ENCODE measurements at regions not wholly inside any gene's neighbourhood (a gene's known extent, or its start where the extent isn't known, plus 50 kb on each side); places are given as distances from the start of the nearest gene placed in this dataset.

- no peak for ATAC-seq
- no peak overlapping the region for H3K27ac Mint-ChIP-seq
- no peaks in the 10 kb centered on the region for H3K9me3 Mint-ChIP-seq
Observed at GRCh38 chr13:105278943-105279381, 1256.5 kb downstream of the EFNB2 start.

GRCh38 chr13:105276571-105276970 is 1258.9 kb downstream of the EFNB2 start:
- ATAC-seq (no peak), DNase-seq (ENCODE audit: low spot score in 2 of 2) (no peak)
- H3K36me3 Mint-ChIP-seq, result no peaks in the 10 kb centered on the region
- peaks cover 0 to 4% of the 10 kb centered on the region in 2 donors for H3K9me3 Mint-ChIP-seq
- no peak overlapping the region for H3K27ac Mint-ChIP-seq

More at GRCh38 chr13:105278943-105279381, 1256.5 kb downstream of the EFNB2 start:
- DNase-seq (ENCODE audit: low spot score in 2 of 2), result no peak
- no peaks in the 10 kb centered on the region for H3K36me3 Mint-ChIP-seq

- ATAC-seq, result no peak
- no peak overlapping the region for H3K27ac Mint-ChIP-seq
Observed at GRCh38 chr13:105273665-105274222, 1261.7 kb downstream of the EFNB2 start.

GRCh38 chr13:105272660-105273631 is 1262.5 kb downstream of the EFNB2 start:
- DNase-seq (ENCODE audit: low spot score in 2 of 2) (no peak), ATAC-seq (no peak)
- H3K9me3 Mint-ChIP-seq, result peaks cover 0 to 4% of the 10 kb centered on the region in 2 donors
- no peaks in the 10 kb centered on the region for H3K36me3 Mint-ChIP-seq
- H3K27ac Mint-ChIP-seq, result no peak overlapping the region

More at GRCh38 chr13:105273665-105274222, 1261.7 kb downstream of the EFNB2 start:
- DNase-seq (ENCODE audit: low spot score in 2 of 2), result no peak
- H3K9me3 Mint-ChIP-seq, result peaks cover 0 to 4% of the 10 kb centered on the region in 2 donors
- no peaks in the 10 kb centered on the region for H3K36me3 Mint-ChIP-seq

GRCh38 chr13:105266615-105267014 is 1268.8 kb downstream of the EFNB2 start:
- Mint-ChIP-seq H3K36me3 (no peaks in the 10 kb centered on the region), H3K9me3 (no peaks in the 10 kb centered on the region), H3K27ac (no peak overlapping the region)
- ATAC-seq (no peak), DNase-seq (ENCODE audit: low spot score in 2 of 2) (no peak)

GRCh38 chr13:105262579-105262978 is 1272.9 kb downstream of the EFNB2 start:
- Mint-ChIP-seq H3K27ac (no peak overlapping the region), H3K36me3 (no peaks in the 10 kb centered on the region), H3K9me3 (no peaks in the 10 kb centered on the region)
- DNase-seq (ENCODE audit: low spot score in 2 of 2) (no peak), ATAC-seq (no peak)

GRCh38 chr13:105259426-105259825 is 1276.0 kb downstream of the EFNB2 start:
- DNase-seq (ENCODE audit: low spot score in 2 of 2) (no peak), ATAC-seq (no peak)
- no peak overlapping the region for H3K27ac Mint-ChIP-seq
- no peaks in the 10 kb centered on the region for H3K36me3 Mint-ChIP-seq
- no peaks in the 10 kb centered on the region for H3K9me3 Mint-ChIP-seq

- ATAC-seq, result no peak
- Mint-ChIP-seq H3K9me3 (no peaks in the 10 kb centered on the region), H3K27ac (no peak overlapping the region), H3K36me3 (no peaks in the 10 kb centered on the region)
- no peak for DNase-seq (ENCODE audit: low spot score in 2 of 2)
Observed at GRCh38 chr13:105255472-105255871, 1280.0 kb downstream of the EFNB2 start.

GRCh38 chr13:105251293-105251692 is 1284.2 kb downstream of the EFNB2 start:
- ATAC-seq, result no peak
- DNase-seq (ENCODE audit: low spot score in 2 of 2), result no peak
- Mint-ChIP-seq H3K36me3 (no peaks in the 10 kb centered on the region), H3K27ac (no peak overlapping the region), H3K9me3 (no peaks in the 10 kb centered on the region)

GRCh38 chr13:105247830-105248229 is 1287.6 kb downstream of the EFNB2 start:
- Mint-ChIP-seq H3K36me3 (no peaks in the 10 kb centered on the region), H3K9me3 (no peaks in the 10 kb centered on the region)

GRCh38 chr13:105240371-105240770 is 1295.1 kb downstream of the EFNB2 start:
- no peaks in the 10 kb centered on the region for H3K36me3 Mint-ChIP-seq
- H3K9me3 Mint-ChIP-seq, result peaks cover 0 to 3% of the 10 kb centered on the region in 2 donors
- H3K27ac Mint-ChIP-seq, result no peak overlapping the region
- DNase-seq (ENCODE audit: low spot score in 2 of 2), result no peak
- ATAC-seq, result no peak

More at GRCh38 chr13:105247830-105248229, 1287.6 kb downstream of the EFNB2 start:
- DNase-seq (ENCODE audit: low spot score in 2 of 2) (no peak), ATAC-seq (no peak)
- H3K27ac Mint-ChIP-seq, result no peak overlapping the region

GRCh38 chr13:105232439-105232838 is 1303.0 kb downstream of the EFNB2 start:
- Mint-ChIP-seq H3K36me3 (no peaks in the 10 kb centered on the region), H3K27ac (no peak overlapping the region), H3K9me3 (peaks cover 0 to 3% of the 10 kb centered on the region in 2 donors)
- DNase-seq (ENCODE audit: low spot score in 2 of 2) (no peak), ATAC-seq (no peak)

GRCh38 chr13:105232006-105232405 is 1303.5 kb downstream of the EFNB2 start:
- DNase-seq (ENCODE audit: low spot score in 2 of 2) (no peak), ATAC-seq (no peak)
- peaks cover 0 to 2% of the 10 kb centered on the region in 2 donors for H3K9me3 Mint-ChIP-seq
- no peaks in the 10 kb centered on the region for H3K36me3 Mint-ChIP-seq
- no peak overlapping the region for H3K27ac Mint-ChIP-seq

GRCh38 chr13:105231579-105231978 is 1303.9 kb downstream of the EFNB2 start:
- ATAC-seq (no peak), DNase-seq (ENCODE audit: low spot score in 2 of 2) (no peak)
- H3K27ac Mint-ChIP-seq, result no peak overlapping the region
- no peaks in the 10 kb centered on the region for H3K9me3 Mint-ChIP-seq
- no peaks in the 10 kb centered on the region for H3K36me3 Mint-ChIP-seq

GRCh38 chr13:105220881-105221280 is 1314.6 kb downstream of the EFNB2 start:
- ATAC-seq, result no peak
- DNase-seq (ENCODE audit: low spot score in 2 of 2), result no peak
- no peaks in the 10 kb centered on the region for H3K9me3 Mint-ChIP-seq
- H3K27ac Mint-ChIP-seq, result no peak overlapping the region
- H3K36me3 Mint-ChIP-seq, result no peaks in the 10 kb centered on the region

GRCh38 chr13:105220063-105220462 is 1315.4 kb downstream of the EFNB2 start:
- no peaks in the 10 kb centered on the region for H3K9me3 Mint-ChIP-seq
- ATAC-seq (no peak), DNase-seq (ENCODE audit: low spot score in 2 of 2) (no peak)
- H3K36me3 Mint-ChIP-seq, result no peaks in the 10 kb centered on the region
- no peak overlapping the region for H3K27ac Mint-ChIP-seq

- DNase-seq (ENCODE audit: low spot score in 2 of 2) (no peak), ATAC-seq (no peak)
- Mint-ChIP-seq H3K36me3 (no peaks in the 10 kb centered on the region), H3K27ac (no peak overlapping the region), H3K9me3 (no peaks in the 10 kb centered on the region)
Observed at GRCh38 chr13:105219651-105220050, 1315.8 kb downstream of the EFNB2 start.

Data from activated naive CD4-positive, alpha-beta T cell treated with anti-CD3 and anti-CD28 coated beads, Interleukin-2, amount 50 U/mL, for 72 hours (primary cell).